Mesothelial cell of epicardium (in vitro differentiated cells): ENCODE measurements at regions not wholly inside any gene's neighbourhood (a gene's known extent, or its start where the extent isn't known, plus 50 kb on each side); places are given as distances from the start of the nearest gene placed in this dataset.

ENCODE experiments used
- DNase-seq, 2 experiments: peaks; one replicate each; pipeline ENCODE4 v3.0.0; 2021; ENCODE audit warnings: low spot score in 2 of 2; ENCODE audit not compliant: unreplicated experiment in 2 of 2
- H3K27ac Mint-ChIP-seq: 2 replicates; pipeline ENCODE4 v1.8.0; 2021; ENCODE audit warnings: mixed read lengths
- H3K27me3 Mint-ChIP-seq: 2 replicates; pipeline ENCODE4 v1.8.0; 2021; ENCODE audit warnings: low read depth, mixed read lengths
- H3K36me3 Mint-ChIP-seq: 2 replicates; pipeline ENCODE4 v1.8.0; 2021; ENCODE audit warnings: mixed read lengths
- H3K4me1 Mint-ChIP-seq: 2 replicates; pipeline ENCODE4 v1.8.0; 2021; ENCODE audit warnings: mixed read lengths
- H3K4me3 Mint-ChIP-seq: 2 replicates; pipeline ENCODE4 v1.8.0; 2021; ENCODE audit warnings: mild to moderate bottlenecking, moderate library complexity, mixed read lengths
- H3K9me3 Mint-ChIP-seq: 2 replicates; pipeline ENCODE4 v1.8.0; 2021; ENCODE audit warnings: mixed read lengths
- CTCF ChIP-seq: fragments of 200-600 bp; sonication (generic); IDR thresholded peaks from one replicate; pipeline ENCODE4 v1.5.0; 2021; ENCODE audit warnings: antibody characterized with exemption; ENCODE audit not compliant: unreplicated experiment

- Mint-ChIP-seq H3K27ac (no peak overlapping the region), H3K9me3 (no peaks in the 10 kb centered on the region), H3K4me3 (no peak overlapping the region), H3K27me3 (no peaks in the 10 kb centered on the region), H3K36me3 (no peaks in the 10 kb centered on the region), H3K4me1 (peaks cover 7% of the 10 kb centered on the region)
- no peak for DNase-seq
- TF ChIP-seq CTCF = no peak
Observed at GRCh38 chr18:40612356-40612755, 1342.7 kb upstream of the PIK3C3 start.

- Mint-ChIP-seq H3K27me3 (no peaks in the 10 kb centered on the region), H3K27ac (no peak overlapping the region), H3K9me3 (no peaks in the 10 kb centered on the region), H3K36me3 (no peaks in the 10 kb centered on the region), H3K4me3 (no peak overlapping the region), H3K4me1 (peaks cover 9% of the 10 kb centered on the region)
- no peak for TF ChIP-seq CTCF
- no peak for DNase-seq
Observed at GRCh38 chr18:40608226-40608625, 1346.8 kb upstream of the PIK3C3 start.

GRCh38 chr18:40607542-40608148 lies 1347.4 kb upstream of the PIK3C3 start:
- peaks cover 9% of the 10 kb centered on the region for H3K4me1 Mint-ChIP-seq
- DNase-seq = no peak

GRCh38 chr18:40606996-40607395 lies 1348.0 kb upstream of the PIK3C3 start:
- Mint-ChIP-seq H3K4me1 (peaks cover 9% of the 10 kb centered on the region), H3K27me3 (no peaks in the 10 kb centered on the region), H3K36me3 (no peaks in the 10 kb centered on the region), H3K4me3 (no peak overlapping the region), H3K9me3 (no peaks in the 10 kb centered on the region), H3K27ac (no peak overlapping the region)
- no peak for DNase-seq
- no peak for TF ChIP-seq CTCF

More at GRCh38 chr18:40607542-40608148, 1347.4 kb upstream of the PIK3C3 start:
- TF ChIP-seq CTCF = no peak
- Mint-ChIP-seq H3K27ac (no peak overlapping the region), H3K4me3 (no peak overlapping the region), H3K27me3 (no peaks in the 10 kb centered on the region), H3K9me3 (no peaks in the 10 kb centered on the region), H3K36me3 (no peaks in the 10 kb centered on the region)

- no peaks in the 10 kb centered on the region for H3K36me3 Mint-ChIP-seq
- H3K4me3 Mint-ChIP-seq = no peak overlapping the region
- H3K27me3 Mint-ChIP-seq = no peaks in the 10 kb centered on the region
- no peak for TF ChIP-seq CTCF
- DNase-seq = no peak
- peaks cover 8% of the 10 kb centered on the region for H3K9me3 Mint-ChIP-seq
- H3K27ac Mint-ChIP-seq = no peak overlapping the region
- no peaks in the 10 kb centered on the region for H3K4me1 Mint-ChIP-seq
Observed at GRCh38 chr18:40583671-40584070, 1371.4 kb upstream of the PIK3C3 start.

GRCh38 chr18:40582105-40582504 lies 1372.9 kb upstream of the PIK3C3 start:
- Mint-ChIP-seq H3K9me3 (peaks cover 2% of the 10 kb centered on the region), H3K4me3 (no peak overlapping the region), H3K27me3 (no peaks in the 10 kb centered on the region), H3K4me1 (no peaks in the 10 kb centered on the region), H3K36me3 (no peaks in the 10 kb centered on the region), H3K27ac (no peak overlapping the region)
- TF ChIP-seq CTCF = peak; percentile 26
- no peak for DNase-seq
